ENCODE measurements at regions not wholly inside any gene's neighbourhood (a gene's known extent, or its start where the extent isn't known, plus 50 kb on each side); places are given as distances from the start of the nearest gene placed in this dataset.

- no peaks in the 10 kb centered on the region for H3K79me1 ChIP-seq (ENCODE audit: insufficient read depth, low read depth, low read length, poor library complexity, severe bottlenecking)
- DNase-seq, result no peak
- H3K14ac ChIP-seq (ENCODE audit: insufficient read depth, low read length), result no peak overlapping the region; the same call in 1 of the 2 replicates
- no peak for TF ChIP-seq CTCF (conservative IDR thresholded peaks at IDR 0.05)
- no peak overlapping the region for H3K27ac ChIP-seq (ENCODE audit: insufficient read length, low read depth, low read length)
- no peak overlapping the region for H4K91ac ChIP-seq (ENCODE audit: insufficient read length, low read depth, low read length)
- no peak overlapping the region for H4K8ac ChIP-seq (replicated peaks; ENCODE audit: insufficient read length, low read depth, low read length)
- no peak overlapping the region for H2AK5ac ChIP-seq (ENCODE audit: insufficient read length, low read length)
- Mint-ChIP-seq H3K9me3 (no peaks in the 10 kb centered on the region), H3K4me3 (no peak overlapping the region), H3K36me3 (ENCODE audit: insufficient read depth in 1 of 3, low read depth in 3 of 3) (no peaks in the 10 kb centered on the region; a peak in 1 of 7 replicates), H3K4me1 (peaks cover 23 to 30% of the 10 kb centered on the region in 2 experiments), H3K27me3 (ENCODE audit: low read depth) (peaks cover 21% of the 10 kb centered on the region), H3K27ac (no peak overlapping the region; a peak in 1 of 7 replicates)
- H2BK120ac ChIP-seq (ENCODE audit: low read depth, low read length, poor library complexity, severe bottlenecking), result no peak overlapping the region
- no CpG with 5 or more reads among the region's 15 CpGs for WGBS (ENCODE audit: extremely low coverage, insufficient read length, low lambda C conversion rate)
- H4K20me1 ChIP-seq (ENCODE audit: control insufficient read depth, insufficient read depth, insufficient read length), result peaks cover 2% of the 10 kb centered on the region
- no peak overlapping the region for H3K4ac ChIP-seq (ENCODE audit: low read depth, low read length)
- no peak overlapping the region for H3K56ac ChIP-seq (ENCODE audit: insufficient read length, low read depth, low read length)
- H3K23me2 ChIP-seq (ENCODE audit: insufficient read length, low read depth, low read length, poor library complexity, severe bottlenecking), result no peaks in the 10 kb centered on the region
- no peak overlapping the region for H4K5ac ChIP-seq (ENCODE audit: insufficient read length, low read depth, low read length)
- no peak overlapping the region for H2AFZ ChIP-seq (ENCODE audit: low read length)
- H3K18ac ChIP-seq (ENCODE audit: insufficient read length, low read depth, low read length), result peak overlapping the region; percentile 29
- no peak overlapping the region for H2BK5ac ChIP-seq (ENCODE audit: insufficient read length, low read length)
- peaks cover 2% of the 10 kb centered on the region; the same call in 1 of the 2 replicates for H3K4me1 ChIP-seq (ENCODE audit: insufficient read depth, low read length)
- H3K79me2 ChIP-seq (ENCODE audit: insufficient read depth, low read length), result no peaks in the 10 kb centered on the region
- no peak overlapping the region for H2BK15ac ChIP-seq (ENCODE audit: low read depth, low read length)
- no peak overlapping the region for H2BK20ac ChIP-seq (ENCODE audit: low read depth, low read length, poor library complexity, severe bottlenecking)
- no peaks in the 10 kb centered on the region for H3K9me3 ChIP-seq (ENCODE audit: control insufficient read depth, low read depth, low read length)
- no peak overlapping the region for H3T11ph ChIP-seq (ENCODE audit: low read length)
- H3K9ac ChIP-seq (ENCODE audit: extremely low read depth, insufficient read length, low read length), result no peak overlapping the region
- H3K4me2 ChIP-seq (ENCODE audit: insufficient read depth, insufficient read length, low read length), result no peak overlapping the region
- H3K27me3 ChIP-seq (ENCODE audit: insufficient read depth, low read length), result no peaks in the 10 kb centered on the region; the same call in 1 of the 2 replicates
- H2BK12ac ChIP-seq (ENCODE audit: insufficient read length, low read depth, low read length), result no peak overlapping the region
- H3K23ac ChIP-seq (ENCODE audit: insufficient read length, low read depth, low read length), result no peak overlapping the region
Measured at GRCh38 chr18:76569644-76570419, 74.8 kb upstream of the ZNF516 start.
